HG02610 (cell line): ENCODE measurements at regions not wholly inside any gene's neighbourhood (a gene's known extent, or its start where the extent isn't known, plus 50 kb on each side); places are given as distances from the start of the nearest gene placed in this dataset.
"Not testable (repeated sequence)": the region's sequence is repeated elsewhere in the genome, so short reads cannot be mapped to it uniquely, and the experiment has no call there.

ENCODE experiments used
- ATAC-seq: cut with Tn5 transposase; IDR thresholded peaks from one replicate; pipeline ENCODE4 v1.9.1; 2021; ENCODE audit warnings: mild to moderate bottlenecking, moderate library complexity; ENCODE audit not compliant: unreplicated experiment

DNA sequence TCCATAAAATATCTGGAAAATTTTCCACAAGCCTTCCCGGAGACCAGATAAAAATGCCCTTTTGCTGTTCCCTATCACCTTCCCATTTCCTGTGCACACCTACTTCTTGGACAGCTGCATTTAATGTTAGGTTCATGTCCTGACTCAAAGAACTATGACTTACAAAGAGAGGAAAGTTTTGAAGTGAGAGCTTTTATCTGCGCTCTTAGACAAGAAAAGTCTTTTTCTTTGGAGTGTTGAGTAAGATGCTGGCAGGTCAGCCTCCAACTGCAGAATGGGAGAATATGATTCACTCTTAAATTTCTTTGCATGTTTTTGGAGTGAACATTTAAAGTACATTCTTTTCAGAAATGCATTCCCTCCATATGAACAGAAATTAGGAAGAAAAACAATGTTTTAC, 147.3 kb upstream of the DPH6 start:
- ATAC-seq, result no peak

DNA sequence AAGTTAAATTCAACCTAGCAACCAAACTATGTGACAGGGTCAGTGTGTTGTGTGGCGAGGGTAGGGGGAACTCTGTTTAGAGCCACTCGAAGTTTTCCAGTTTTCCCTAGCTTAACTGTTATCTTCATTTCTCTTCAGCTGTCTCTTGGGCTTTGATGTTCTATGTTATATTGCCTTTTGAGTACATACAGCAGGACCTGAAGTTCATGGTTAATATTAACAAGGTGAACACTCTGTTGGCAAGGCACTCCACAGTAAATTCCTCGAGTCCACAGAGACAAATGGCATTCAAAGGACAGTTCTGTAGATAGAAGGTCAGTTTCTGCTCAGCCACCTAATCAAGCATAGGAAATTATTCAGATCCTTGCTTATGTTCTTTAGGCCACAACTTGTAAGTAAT, 147.9 kb upstream of the DPH6 start:
- no peak for ATAC-seq

DNA sequence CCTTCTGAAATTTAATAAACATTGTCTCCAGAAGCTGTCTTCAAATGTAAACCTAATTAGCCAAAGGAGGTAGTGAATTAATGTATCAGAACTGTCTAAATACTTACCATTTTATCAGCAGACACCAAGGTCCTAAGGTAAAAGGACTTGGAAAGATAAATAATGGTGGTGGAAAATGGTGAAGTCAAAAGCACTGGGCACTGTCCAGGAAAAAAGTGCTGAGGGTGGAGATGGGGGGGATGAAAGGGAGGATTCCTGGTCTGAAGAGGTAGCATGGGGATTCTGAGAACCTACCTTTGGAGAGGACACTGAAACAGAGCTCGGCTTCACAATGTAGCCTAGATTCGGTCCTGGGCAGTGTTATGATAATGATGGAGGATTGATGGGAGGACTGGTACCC, 149.0 kb upstream of the DPH6 start:
- ATAC-seq, result no peak

DNA sequence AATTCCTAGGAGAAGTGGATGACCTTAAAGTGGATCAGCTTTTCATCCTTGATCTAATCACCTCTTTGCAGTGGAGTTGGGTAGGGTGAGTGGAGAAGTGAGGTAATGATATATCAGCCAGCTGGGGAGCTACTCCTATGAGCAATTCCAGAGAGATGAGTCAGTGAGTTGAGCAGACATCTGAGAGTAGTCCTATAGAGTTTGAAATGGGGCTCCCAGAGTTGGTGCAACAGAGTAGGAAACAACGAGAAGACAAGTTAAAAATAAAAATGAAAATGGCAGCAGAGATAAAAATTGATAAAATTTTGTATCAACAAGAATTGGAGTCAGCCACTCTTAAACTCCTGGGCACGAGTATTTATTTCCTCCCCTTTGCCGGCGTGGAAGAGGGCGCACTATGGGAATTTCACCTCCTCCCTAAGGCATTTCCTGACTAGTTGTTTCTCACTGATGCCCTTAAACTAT, 150.8 kb upstream of the DPH6 start:
- no peak for ATAC-seq

DNA sequence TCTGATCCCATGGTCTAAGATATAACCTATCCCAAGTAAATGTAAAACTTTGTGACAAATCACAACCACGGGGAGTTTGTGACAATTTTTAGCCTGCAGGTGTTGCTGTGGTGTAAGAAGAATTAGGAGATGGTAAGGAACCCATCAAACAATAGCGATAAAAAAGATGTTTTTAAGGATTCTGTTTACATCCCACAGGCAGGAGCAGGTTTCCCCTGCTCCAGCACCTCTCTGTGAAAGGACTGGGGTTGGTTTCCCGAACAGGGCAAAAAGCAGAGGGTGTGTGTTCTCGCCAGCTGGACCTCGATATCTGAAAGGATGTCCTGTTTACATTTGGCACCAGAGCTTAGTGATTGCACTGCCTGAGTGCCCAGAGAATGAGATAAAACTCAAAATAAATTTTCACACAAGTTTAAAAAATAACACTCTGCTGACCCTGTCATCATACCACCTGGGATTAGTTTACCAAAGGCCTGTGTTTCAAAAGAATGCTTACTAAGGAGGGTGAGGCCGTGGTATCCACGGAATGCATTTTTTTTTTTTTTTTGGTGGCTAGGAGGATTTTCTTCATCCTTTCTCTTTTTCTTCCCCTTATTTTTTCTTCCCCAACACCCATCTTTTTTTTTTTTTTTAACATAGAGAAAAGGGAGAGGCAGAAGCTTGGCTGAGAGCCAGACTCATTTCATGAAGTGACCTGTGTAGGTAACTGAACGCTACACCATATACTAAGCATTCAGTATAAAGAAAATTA, 151.8 kb upstream of the DPH6 start:
- no peak for ATAC-seq

DNA sequence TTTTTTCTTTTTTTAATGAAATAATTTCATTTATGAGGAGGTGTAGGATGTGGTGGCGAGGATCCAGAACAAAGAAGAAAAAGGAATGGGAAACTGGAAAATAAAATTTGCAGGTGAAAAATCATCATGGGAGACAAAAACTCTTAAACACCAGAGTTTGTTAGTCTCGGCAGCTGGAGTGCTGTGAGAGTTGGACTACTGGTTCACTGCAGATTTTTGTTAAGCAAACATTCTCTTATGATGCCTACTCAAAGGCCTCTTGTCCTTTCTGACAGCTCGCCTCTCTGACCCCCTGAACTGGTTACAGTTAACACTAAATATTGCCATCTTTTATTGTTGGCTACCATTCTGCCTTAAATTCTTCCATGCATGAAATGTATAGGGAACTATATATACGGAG, 152.4 kb upstream of the DPH6 start:
- ATAC-seq, result no peak

DNA sequence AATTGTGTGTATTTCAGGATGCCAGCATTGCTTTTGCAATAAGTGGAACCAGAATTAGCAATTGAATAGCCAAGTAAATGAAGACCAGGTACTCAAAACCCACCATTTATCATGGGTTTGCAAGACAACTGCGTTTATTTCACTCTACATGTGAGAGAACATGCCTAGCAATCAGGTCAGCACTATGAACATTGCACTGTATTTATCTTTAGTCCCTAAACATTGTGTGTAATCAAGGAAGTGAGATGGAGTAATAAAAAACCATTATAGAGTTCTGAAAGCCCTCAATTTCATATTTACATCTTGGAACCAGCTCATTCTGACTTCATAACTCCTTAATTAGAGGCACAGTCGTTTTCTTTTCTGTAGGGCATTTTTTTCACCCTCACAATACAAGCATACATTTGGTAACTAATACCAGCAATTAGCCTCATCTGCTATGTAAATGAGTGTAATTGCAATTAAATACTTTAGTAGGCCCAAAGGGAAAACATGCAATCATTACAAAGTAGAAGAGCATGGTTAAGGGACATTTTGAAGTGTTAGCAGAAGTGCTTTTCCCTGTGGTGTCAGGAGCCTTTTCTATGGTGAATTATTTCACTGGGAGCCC, 153.1 kb upstream of the DPH6 start:
- ATAC-seq, result no peak

DNA sequence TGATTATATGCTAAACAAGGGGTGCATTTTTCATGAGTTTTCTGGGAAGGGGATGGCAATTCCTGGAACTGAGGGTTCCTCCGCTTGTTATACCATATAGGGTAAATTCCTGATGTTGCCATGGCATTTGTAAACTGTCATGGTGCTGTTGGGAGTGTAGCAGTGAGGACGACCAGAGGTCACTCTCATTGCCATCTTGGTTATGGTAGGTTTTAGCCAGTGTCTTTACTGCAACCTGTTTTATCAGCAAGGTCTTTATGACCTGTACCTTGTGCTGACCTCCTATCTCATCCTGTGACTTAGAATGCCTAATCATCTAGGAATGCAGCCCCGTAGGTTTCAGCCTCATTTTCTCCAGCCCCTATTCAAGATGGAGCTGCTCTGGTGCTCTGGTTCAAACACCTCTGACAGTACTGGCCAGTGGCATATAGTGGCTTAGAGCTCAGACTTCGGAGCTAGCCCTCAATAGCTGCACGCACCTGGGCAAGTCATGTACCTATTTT, 154.2 kb upstream of the DPH6 start:
- ATAC-seq, result not testable (repeated sequence)

DNA sequence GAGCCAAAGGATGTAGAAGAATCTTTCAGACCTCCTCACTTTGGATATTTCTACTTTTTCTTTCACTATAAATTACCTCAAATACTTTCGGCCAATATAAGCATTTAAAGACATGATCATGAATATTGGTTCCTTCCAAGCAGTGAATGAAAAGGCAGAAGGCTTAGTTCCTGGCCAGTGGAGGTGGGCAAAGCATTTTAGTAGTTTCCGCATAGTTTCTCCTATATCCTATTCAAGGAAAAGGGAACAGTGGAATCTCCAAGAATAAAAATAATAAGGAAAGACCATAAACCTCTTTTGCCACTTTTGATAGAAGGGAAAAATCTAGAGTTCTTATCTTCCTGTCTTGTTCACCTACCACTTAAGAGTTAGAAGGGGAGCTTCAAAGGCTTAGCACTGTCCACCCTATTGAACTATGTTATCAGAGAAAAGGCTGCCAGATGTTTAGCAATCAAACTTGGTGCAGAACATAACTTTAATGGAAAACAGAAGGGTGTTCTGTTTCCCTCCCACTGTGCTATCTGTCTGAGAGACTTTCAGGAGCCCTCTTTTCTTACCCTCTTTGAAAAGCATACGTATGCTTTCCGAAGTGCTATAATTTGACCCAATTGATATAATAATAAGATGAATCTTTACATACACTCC, 155.6 kb upstream of the DPH6 start:
- ATAC-seq, result no peak

DNA sequence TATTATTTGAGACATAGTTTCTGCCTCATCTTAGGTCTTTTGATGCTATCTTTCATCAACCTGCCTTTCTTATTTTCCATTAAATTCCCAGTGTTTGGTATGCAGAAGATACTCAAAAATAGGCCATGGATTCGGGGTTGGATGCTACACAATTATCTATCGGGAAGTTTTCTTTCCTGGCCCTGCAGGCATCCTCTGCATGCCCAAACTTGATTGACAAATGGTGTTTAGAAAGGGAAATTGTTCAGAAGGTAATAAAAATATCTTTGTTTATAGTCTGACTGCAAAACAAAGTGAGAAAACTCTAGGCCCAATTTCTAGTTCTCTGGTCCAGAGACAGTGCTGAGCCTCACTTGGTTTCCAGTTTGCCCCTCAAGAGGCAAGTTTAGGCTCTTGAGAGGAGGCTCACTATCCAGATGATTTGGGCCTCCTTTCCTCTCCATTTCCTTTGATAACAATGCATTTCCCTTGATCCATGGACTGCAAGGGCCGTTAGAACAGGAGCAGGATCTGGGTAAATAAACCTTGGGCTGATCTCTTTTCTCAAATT, 157.1 kb upstream of the DPH6 start:
- ATAC-seq, result no peak

DNA sequence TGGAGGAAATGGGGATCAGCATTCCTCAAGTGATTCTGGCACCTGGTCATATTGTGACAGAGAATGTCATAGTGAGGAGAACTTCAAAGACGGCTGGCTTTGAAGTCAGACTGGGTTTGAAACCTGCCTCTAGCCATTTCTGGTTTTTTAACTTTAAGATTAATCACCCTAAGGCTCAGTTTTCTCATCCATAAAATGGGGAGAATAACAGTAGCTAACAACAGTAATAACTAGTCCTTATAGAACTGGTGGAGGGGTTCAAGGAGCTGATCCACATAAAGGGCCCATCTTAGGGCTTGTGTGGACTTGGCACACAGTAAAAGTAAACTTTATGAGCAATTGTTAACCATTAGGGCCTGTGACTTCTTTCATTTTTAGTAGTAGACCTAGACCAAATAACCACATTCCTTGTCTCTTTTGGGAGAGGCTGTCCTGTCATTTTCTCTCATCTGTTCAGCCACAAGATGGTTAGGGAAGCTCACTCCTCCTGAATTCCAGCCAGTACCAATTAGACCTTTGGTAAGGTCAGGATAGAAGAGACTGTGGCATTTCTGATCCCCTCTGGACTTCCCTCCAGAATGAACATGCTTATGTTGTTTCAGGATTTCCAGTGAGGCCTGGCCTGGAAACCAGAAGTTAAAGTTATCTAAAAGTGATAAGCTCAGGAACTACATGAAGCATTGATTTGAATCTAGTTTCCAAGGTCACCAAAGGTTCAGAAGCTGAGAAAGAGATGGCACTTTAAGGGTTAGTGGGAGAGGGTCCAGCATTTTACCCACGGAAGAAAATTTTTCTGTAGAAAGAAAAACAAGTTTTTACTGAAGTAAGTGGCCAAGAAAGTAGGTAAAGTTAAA, 159.3 kb upstream of the DPH6 start:
- no peak for ATAC-seq

DNA sequence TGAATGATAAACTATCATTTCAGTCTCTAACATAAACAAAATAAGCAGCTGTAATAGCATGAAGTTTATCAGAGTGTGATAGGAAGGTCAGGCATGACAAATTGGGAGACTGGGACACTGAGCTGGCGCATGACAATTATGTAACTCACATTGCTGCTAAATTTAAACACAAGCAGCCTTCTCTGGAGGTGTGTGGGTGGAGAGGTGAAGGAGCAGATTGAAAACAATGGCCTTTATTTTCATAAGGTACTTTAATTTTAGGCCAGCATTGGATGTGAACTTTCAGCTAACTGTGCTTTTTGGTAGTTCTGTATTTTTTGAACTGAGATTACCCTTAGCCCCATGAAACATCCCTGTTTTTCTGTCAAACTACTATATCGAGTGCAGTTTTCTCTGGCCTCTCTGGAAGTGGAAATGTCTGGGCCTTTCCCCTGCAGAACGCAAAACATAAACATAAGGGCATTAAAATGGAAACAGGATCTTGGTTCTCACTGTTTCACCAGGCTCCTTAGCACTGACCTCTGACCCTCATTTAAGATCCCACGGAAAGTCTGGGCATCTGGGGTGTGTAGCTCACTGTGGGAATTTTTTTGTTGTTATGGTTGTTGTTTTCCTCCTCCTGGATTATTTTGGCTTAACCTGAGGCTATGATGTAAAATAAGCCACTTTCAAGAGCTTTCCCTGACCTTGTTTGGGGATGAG, 160.1 kb upstream of the DPH6 start:
- ATAC-seq, result no peak

DNA sequence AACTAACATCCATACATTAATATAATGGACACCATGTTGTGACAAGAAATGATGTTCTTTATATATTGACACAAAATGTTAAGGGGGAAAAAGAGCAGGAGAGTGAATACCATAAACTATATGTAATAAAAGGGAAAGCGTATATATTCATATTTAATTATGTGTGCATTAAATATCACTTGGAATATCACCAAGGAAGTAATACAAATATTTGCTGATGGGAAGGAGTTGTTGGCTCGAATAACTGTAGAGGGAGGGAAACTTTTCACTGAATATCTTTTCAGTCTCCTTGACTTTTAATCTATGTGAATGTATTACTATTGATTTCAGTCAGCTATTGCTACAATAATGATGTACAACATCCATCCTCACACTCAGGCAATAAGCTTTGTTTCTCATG, 167.0 kb upstream of the DPH6 start:
- no peak for ATAC-seq

DNA sequence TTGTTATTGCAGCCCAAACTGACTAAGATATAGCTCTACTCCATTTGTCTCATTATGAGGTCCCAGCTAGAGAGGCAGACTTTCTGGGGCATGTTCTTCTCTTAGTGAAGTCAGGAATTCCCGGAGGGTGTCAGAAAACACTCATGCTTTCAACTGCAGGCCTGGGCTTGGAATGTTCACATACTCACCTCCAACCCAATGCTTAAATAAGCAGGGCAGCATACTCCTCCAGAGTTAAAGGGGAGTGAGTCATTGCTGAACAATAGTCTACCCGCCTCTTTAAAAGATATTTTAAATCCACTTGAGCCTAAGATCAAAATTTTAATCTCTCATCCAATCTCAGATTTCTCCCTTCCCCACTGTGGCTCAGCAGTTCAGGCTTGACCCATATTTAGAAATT, 167.8 kb upstream of the DPH6 start:
- ATAC-seq, result no peak

DNA sequence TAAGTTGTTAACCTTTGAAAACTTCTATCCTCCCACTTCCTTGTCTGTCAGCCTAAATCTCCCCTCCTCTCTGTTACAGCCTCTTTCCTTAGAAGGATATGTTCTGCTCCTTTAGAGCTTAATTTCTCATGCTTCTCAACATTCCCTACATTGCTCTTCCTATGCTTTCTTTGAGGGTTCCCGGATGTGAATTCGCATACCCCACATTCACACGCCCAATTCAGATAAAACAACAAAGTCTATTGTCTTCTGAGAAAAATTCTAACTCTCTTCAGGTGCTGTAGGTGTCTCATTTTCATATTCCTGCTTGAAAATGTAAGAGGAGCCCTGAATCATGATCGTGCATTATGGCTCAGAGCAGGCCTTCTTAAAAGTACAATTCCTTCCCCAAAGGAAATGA, 171.8 kb upstream of the DPH6 start:
- no peak for ATAC-seq

DNA sequence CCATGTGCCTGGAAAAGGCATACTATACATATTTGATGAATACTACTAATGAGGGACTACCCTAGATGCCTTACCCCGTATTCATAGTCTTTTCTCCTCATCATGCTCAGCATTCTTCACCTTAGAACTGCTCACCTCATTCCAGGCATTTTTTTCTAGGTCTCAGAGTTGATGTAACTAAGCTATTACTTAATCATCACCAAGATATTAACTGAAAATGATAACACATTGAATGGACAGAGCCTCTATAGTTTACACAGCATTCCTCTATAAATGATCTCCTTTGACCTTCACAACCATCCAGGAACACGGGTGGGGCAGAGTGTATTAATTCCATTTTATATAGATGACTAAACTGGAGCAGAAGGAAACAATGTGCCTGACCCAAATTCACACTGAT, 174.1 kb upstream of the DPH6 start:
- no peak for ATAC-seq

DNA sequence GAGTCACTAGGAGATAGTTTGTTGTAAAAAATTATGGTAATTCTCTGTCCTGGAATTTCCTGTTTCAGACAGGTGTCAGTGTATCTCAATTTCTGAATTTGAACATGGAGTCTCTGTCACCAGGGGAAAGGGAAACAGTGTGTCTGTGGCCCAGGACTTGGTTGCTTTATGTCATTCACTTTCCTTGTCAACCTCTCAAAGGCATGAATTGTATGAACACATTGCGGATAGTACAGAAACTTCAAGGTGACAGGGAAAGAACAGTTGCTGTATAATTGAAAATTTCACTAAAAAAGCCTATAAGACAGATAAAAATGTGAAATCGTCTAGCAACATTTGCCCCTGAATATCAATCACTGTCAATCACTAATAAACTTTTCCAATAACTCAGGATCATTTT, 175.0 kb upstream of the DPH6 start:
- ATAC-seq, result no peak

DNA sequence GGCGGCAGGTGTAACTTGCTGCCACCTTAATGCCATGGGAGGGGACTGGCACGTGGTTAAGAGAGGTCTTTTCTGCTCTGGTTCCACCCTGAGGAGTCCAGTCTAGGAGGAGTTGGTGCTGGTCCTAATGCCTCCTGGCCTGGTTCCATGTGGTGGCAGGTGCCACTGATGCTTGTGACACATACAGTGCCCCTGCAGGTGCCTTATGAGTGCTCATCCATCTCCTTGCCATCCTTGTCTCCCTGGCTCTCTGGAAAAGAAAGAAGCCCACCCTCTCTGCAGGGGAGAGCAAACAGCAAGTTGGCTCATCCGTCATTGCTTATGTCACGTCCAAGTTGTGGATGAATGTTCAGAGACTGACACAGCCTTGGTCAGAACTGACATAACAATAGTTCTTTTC, 175.8 kb upstream of the DPH6 start:
- no peak for ATAC-seq

DNA sequence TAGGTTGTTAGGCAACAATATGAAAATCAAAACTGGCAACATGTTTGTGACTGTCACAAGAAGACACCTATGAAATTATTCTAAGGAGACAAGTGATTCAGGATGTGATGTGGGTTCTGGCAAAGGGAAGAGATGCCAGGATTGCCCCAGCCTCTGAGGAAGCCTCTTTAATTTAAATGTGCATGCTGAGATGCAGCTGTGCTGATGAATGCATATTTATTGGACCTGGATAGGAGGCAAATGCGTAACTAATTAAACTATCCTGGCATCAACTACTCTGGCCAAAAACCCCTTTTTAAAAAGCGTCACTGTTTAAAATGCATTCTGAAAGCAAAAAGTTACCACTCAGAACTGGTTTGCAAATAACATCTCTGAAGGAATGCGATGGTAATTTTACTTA, 176.5 kb upstream of the DPH6 start:
- no peak for ATAC-seq

DNA sequence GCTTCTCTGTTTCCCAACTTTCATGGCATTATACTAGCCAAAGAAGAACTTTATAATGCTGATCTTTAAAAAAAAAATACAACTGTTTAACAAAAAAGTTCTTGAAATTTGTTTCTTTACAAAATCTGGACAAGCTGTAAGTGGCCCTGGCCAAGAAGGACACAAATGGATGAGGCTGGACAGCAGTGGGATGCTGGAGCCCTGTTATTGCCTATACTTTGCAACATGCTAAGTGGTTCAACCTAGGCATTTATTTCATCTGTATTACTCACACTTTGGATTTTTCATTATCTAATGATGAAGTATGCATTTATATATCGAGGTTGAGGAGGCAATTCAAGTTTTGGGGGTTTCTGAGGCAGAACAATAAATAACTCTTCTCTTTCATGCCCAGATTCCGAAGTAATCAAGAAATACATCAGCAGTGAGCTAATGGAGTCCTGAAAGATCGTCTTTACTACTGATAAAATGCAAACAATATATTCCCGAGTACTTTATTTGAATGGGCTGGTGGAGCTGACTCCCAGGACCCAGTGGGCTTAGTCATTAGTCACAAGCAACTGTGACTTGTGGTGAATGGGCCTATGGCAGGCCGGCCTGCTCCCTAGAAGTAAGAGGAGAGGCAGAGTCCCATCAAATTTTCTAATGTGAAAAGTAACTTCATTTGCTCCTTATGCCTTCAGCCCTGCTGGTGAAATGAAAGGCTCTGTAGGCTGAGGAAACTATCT, 177.3 kb upstream of the DPH6 start:
- ATAC-seq, result no peak
